GM12892 (cell line): ENCODE measurements at regions not wholly inside any gene's neighbourhood (a gene's known extent, or its start where the extent isn't known, plus 50 kb on each side); places are given as distances from the start of the nearest gene placed in this dataset.

Experiments used
- POLR2A ChIP-seq: IDR thresholded peaks from 2 replicates; pipeline ENCODE4 v1.6.1; 2011; ENCODE audit warnings: low read depth, low read length, control low read depth
- POLR2AphosphoS5 ChIP-seq: IDR thresholded peaks from 2 replicates; pipeline ENCODE4 v1.6.1; 2011; ENCODE audit warnings: low read depth, low read length, control low read depth
- TAF1 ChIP-seq: IDR thresholded peaks from 2 replicates; pipeline ENCODE4 v1.6.1; 2011; ENCODE audit warnings: low read depth, mild to moderate bottlenecking, control low read depth, low read length, borderline replicate concordance

DNA sequence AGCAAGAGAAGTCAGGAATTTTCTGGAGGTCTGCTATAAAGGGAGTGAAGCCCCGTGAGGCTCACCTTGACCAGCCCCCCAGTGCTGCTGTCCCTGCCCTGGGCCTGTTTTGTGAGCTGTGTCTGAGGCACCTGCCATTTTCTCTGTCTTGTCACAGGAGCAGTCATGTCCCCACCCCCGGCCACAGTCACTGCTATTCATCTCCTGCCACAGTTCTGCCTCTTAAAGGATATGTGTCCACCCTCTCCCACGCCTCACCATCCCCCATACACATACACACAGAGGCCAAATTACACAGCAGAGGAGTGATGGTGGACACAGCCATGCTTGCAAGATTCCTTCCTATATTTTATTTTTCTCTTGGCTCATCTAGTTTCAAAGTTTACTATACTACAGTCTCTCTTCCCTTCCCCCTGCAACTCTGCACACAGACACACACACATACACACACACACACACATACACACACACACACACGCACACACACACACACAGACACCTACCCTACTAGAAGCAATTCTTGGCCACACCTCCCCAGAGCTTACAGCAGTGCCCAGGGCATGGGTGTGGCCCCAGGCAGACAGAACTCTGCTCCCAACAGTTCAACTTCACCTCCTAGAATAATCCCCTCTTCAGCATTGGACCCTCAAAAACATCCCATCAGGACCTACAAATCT, 68.7 kb upstream of the TAB2 start:
- TF ChIP-seq POLR2AphosphoS5 (no peak), POLR2A (no peak), TAF1 (no peak)
